ELR (cell line): ENCODE measurements at regions not wholly inside any gene's neighbourhood (a gene's known extent, or its start where the extent isn't known, plus 50 kb on each side); places are given as distances from the start of the nearest gene placed in this dataset.
A peak's percentile ranks its signal among the peaks of the same experiment; 100 is the strongest.

ENCODE experiments used
- DNase-seq: peaks from one replicate; pipeline ENCODE4 v3.0.0-alpha.2; 2015; ENCODE audit warnings: low read depth

- peak; percentile 69 for DNase-seq
Measured at GRCh38 chr10:69716711-69717560, 84.8 kb upstream of the COL13A1 start.

- no peak for DNase-seq
Measured at GRCh38 chr10:69718951-69719350, 82.8 kb upstream of the COL13A1 start.

GRCh38 chr10:69721690-69722310 is 79.9 kb upstream of the COL13A1 start:
- no peak for DNase-seq

- DNase-seq, result no peak
Measured at GRCh38 chr10:69723653-69724052, 78.1 kb upstream of the COL13A1 start.

- no peak for DNase-seq
Measured at GRCh38 chr10:69726850-69727249, 74.9 kb upstream of the COL13A1 start.

- DNase-seq, result peak; percentile 93
Measured at GRCh38 chr10:69728335-69728870, 73.3 kb upstream of the COL13A1 start.

- no peak for DNase-seq
Measured at GRCh38 chr10:69729326-69730048, 72.2 kb upstream of the COL13A1 start.

- no peak for DNase-seq
Measured at GRCh38 chr10:69730251-69731156, 71.2 kb upstream of the COL13A1 start.

- DNase-seq, result peak; percentile 35
Measured at GRCh38 chr10:69731184-69731583, 70.5 kb upstream of the COL13A1 start.

- no peak for DNase-seq
Measured at GRCh38 chr10:69731698-69732097, 70.0 kb upstream of the COL13A1 start.

- DNase-seq, result no peak
Measured at GRCh38 chr10:69732147-69732825, 69.4 kb upstream of the COL13A1 start.

- DNase-seq, result no peak
Measured at GRCh38 chr10:69732826-69733150, 68.9 kb upstream of the COL13A1 start.

GRCh38 chr10:69733791-69734261 is 67.9 kb upstream of the COL13A1 start:
- peak; percentile 65 for DNase-seq

GRCh38 chr10:69734416-69734796 is 67.3 kb upstream of the COL13A1 start:
- no peak for DNase-seq

- no peak for DNase-seq
Measured at GRCh38 chr10:69734797-69735468, 66.8 kb upstream of the COL13A1 start.

- no peak for DNase-seq
Measured at GRCh38 chr10:69736886-69737641, 64.6 kb upstream of the COL13A1 start.

GRCh38 chr10:69738071-69738470 is 63.6 kb upstream of the COL13A1 start:
- DNase-seq, result no peak

- DNase-seq, result no peak
Measured at GRCh38 chr10:69738858-69739435, 62.8 kb upstream of the COL13A1 start.

- no peak for DNase-seq
Measured at GRCh38 chr10:69739634-69740033, 62.1 kb upstream of the COL13A1 start.
